HG03558 (cell line): ENCODE measurements at regions not wholly inside any gene's neighbourhood (a gene's known extent, or its start where the extent isn't known, plus 50 kb on each side); places are given as distances from the start of the nearest gene placed in this dataset.

Experiments
- ATAC-seq: cut with Tn5 transposase; IDR thresholded peaks from one replicate; pipeline ENCODE4 v1.9.1; 2021; ENCODE audit warnings: moderate number of reproducible peaks; ENCODE audit not compliant: unreplicated experiment; ENCODE audit errors: extremely low read depth

DNA sequence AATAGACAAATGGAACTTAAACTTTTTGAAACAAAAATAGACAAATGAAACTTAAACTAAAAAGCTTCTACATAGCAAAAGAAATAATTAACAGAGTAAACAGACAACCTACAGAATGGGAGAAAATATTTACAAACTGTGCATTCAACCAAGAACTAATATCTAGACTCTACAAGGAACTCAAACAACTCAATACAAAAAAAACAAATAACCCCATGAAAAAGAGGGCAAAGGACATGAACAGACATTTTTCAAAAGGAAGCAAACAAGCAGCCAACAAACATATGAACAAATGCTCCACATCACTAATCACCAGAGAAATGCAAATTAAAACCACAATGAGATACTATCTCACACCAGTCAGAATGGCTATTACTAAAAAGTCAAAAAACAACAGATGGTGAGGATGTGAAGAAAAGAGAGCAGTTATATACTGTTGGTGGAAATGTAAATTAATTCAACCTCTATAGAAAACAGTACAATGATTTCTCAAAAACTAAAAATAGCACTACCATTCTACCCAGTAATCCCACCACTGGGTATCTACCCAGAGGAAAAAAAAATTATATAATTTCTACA is 170.8 kb upstream of the RGMB start:
- ATAC-seq: no peak

GRCh38 chr5:98603456-98603855 is 170.0 kb upstream of the RGMB start:
- no peak for ATAC-seq

DNA sequence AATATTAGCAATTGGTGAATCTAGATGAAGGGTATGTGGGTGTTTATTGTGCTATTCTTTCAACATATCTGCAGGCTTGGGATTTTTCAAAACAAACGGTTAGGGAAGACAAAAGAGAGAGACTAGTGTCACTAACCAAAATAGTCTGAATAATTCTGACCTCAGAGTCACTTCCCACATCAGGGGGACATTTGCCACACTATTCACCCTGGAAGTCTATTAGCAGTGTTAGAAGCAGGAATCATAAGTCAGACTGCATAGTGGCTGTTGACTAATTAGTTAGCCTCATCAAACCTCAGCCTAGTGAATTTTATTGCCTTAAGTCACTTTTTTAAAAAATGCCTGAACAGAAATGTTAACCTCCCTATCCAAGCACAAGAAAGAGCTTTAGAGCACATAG is 169.2 kb upstream of the RGMB start:
- ATAC-seq: no peak

- no peak for ATAC-seq
These were observed 168.6 kb upstream of the RGMB start for GRCh38 chr5:98604721-98605425.

GRCh38 chr5:98605426-98605825 is 168.0 kb upstream of the RGMB start:
- no peak for ATAC-seq

GRCh38 chr5:98606961-98607360 is 166.5 kb upstream of the RGMB start:
- no peak for ATAC-seq

DNA sequence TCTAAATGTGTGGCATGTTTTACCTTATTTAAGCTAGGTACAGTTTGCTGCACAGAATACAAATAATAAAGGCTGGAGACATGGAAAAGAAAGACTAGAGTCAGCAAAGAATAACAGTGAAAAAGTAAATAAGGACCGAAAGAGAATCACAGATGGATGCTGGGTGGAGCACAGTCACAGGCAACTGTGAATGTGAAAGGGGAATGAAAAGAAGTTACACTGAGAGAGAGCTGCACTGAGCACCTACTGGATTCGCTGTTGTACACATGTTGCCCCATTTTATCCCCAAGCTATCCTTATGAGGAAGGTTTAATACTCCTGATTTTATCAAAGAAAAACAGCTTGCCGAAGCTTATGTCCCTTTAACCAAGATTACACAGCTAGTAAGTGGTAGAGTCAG is 165.4 kb upstream of the RGMB start:
- no peak for ATAC-seq

DNA sequence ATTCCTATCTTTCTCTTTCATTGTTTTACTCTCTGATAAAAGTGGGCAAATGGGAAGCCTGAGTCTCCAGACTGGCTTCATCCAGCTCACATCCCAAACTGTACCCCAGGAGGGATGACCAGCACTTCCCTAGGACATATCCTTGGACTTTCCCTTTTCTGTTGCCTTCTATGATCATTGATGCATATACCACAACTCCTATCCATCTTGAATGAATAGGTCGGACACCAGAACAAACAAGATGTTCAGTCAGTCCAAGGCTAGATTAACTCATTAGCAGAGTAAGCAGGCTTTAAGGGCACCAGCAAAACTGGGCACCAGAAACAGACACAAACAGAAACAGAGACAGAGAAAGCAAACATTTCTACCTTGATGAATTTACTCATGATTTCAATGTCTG is 159.1 kb upstream of the RGMB start:
- ATAC-seq: no peak

- no peak for ATAC-seq
These were observed 151.6 kb upstream of the RGMB start for GRCh38 chr5:98621821-98622220.

- ATAC-seq: no peak
These were observed 149.2 kb upstream of the RGMB start for GRCh38 chr5:98624145-98624880.

GRCh38 chr5:98627121-98627520 is 146.3 kb upstream of the RGMB start:
- no peak for ATAC-seq

- ATAC-seq: no peak
These were observed 142.8 kb upstream of the RGMB start for GRCh38 chr5:98630621-98631020.

GRCh38 chr5:98631311-98632054 is 142.0 kb upstream of the RGMB start:
- ATAC-seq: no peak

DNA sequence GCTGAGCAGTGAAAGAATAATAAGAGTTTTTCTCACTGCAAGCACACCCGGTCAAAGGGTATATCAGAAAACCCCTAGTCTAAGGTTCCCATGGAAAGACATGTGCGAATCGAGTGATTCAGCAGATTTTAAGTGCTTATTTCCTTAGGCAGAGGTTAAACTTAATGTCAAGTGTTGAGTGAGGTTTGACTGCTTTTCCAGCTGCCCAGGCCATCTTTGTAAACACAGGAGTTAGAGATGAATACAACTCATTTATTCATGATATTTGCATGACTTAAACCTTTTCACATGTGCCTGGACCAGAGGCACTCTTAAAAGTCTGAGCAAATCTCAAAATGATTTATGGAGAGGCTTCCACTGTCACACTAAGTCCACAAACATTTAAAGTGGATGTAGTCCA is 137.8 kb upstream of the RGMB start:
- ATAC-seq: no peak

DNA sequence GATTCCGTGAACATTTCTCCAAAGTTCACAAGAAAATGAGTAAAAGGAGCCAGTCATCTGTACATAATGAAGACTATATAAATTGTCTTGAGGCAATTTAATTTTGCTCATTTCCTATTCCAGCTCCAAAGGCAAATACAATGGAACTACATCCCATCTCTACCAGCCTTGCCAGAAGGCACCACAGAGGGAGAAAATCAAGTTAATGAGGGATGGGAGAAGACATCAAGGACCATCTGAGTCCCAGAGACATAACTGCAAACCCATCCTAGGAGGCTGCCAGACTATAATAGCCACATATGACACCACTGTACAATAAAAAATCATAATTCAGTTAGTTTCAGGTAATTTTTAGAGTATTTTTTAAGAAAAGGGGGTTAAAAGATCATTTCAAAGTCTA is 136.3 kb upstream of the RGMB start:
- no peak for ATAC-seq

DNA sequence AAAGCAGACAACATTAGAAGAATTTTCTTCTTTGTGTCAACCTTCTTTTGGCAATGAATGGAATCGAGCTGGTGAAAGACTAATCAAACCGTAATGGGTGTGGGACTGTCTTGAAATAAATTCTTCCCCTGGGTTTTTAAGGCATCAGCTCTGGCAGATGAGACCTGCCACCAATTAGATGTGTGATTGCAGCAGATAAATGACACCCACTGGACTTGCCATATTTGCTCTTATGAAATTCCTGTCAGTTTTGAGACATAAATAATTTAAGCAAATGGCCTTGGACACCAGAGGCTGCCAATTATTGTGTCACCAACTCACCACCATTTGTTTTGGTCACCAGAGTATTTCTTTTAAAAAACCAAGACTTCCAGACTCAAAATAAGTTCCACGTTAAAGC is 135.9 kb upstream of the RGMB start:
- ATAC-seq: no peak

- ATAC-seq: no peak
These were observed 135.4 kb upstream of the RGMB start for GRCh38 chr5:98638111-98638510.

DNA sequence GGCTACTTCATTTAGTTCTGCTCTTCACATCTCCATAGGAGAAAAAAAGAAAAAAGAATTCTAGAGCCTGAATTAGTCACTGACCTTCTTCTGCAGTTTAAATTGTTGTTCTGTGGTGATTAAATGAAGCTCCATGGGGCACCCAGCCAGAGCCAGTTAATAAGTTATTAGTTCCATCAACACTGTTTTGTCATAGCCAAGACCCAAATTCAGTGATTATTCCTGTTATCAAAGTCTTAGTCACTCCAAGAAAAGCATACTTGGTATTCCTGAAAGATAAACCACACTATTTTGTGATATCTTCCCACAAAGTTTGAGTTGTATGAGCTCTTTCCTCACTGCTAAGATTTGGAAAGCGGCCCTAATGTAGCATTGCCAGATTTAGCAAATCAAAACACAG is 134.8 kb upstream of the RGMB start:
- no peak for ATAC-seq

GRCh38 chr5:98639274-98639673 is 134.2 kb upstream of the RGMB start:
- no peak for ATAC-seq

GRCh38 chr5:98641671-98642070 is 131.8 kb upstream of the RGMB start:
- ATAC-seq: no peak

GRCh38 chr5:98643569-98643968 is 129.9 kb upstream of the RGMB start:
- ATAC-seq: no peak
